ENCODE measurements at regions not wholly inside any gene's neighbourhood (a gene's known extent, or its start where the extent isn't known, plus 50 kb on each side); places are given as distances from the start of the nearest gene placed in this dataset.

GRCh38 chr3:4107430-4107829 is 195.7 kb upstream of the SETMAR start:
- no peaks in the 10 kb centered on the region for H3K27me3 ChIP-seq
- no peaks in the 10 kb centered on the region for H4K20me1 ChIP-seq
- H3K4me3 ChIP-seq = no peak overlapping the region
- no peak overlapping the region for H3K4me2 ChIP-seq
- no peaks in the 10 kb centered on the region for H3K36me3 ChIP-seq
- H3K27ac ChIP-seq = no peak overlapping the region
- H3K4me1 ChIP-seq = no peaks in the 10 kb centered on the region
- H3K9me3 ChIP-seq (replicated peaks in 1 of 11) = no peaks in the 10 kb centered on the region
- no peak for TF ChIP-seq Cebpa-rat (IDR thresholded peaks at IDR 0.05)
- H3K9ac ChIP-seq = no peak overlapping the region

- no peaks in the 10 kb centered on the region for H3K36me3 ChIP-seq
- no peak for TF ChIP-seq Cebpa-rat (IDR thresholded peaks at IDR 0.05)
- no peak overlapping the region for H3K9ac ChIP-seq
- peak overlapping the region in 2 of 11 experiments; percentile 55 to 60; a peak in 4 of 22 replicates for H3K4me2 ChIP-seq
- H3K9me3 ChIP-seq (replicated peaks in 1 of 11) = no peaks in the 10 kb centered on the region
- H3K4me1 ChIP-seq = peaks cover 0 to 16% (median 0%) of the 10 kb centered on the region in 10 experiments; a peak in 4 of 20 replicates
- no peaks in the 10 kb centered on the region for H3K27me3 ChIP-seq
- no peaks in the 10 kb centered on the region for H4K20me1 ChIP-seq
- H3K4me3 ChIP-seq = no peak overlapping the region
- H3K27ac ChIP-seq = no peak overlapping the region
These were observed 189.2 kb upstream of the SETMAR start for GRCh38 chr3:4113811-4114522.

GRCh38 chr3:4119119-4119518 is 184.1 kb upstream of the SETMAR start:
- no peak overlapping the region for H3K27ac ChIP-seq
- TF ChIP-seq Cebpa-rat (IDR thresholded peaks at IDR 0.05) = no peak
- no peaks in the 10 kb centered on the region for H3K9me3 ChIP-seq (replicated peaks in 1 of 11)

GRCh38 chr3:4125576-4125975 is 177.6 kb upstream of the SETMAR start:
- H3K36me3 ChIP-seq = no peaks in the 10 kb centered on the region
- no peak overlapping the region for H3K4me3 ChIP-seq
- H3K27me3 ChIP-seq = no peaks in the 10 kb centered on the region
- no peak overlapping the region for H3K27ac ChIP-seq
- H3K4me2 ChIP-seq = no peak overlapping the region
- H3K9me3 ChIP-seq (replicated peaks in 1 of 11) = peaks cover 11 to 24% (median 19%) of the 10 kb centered on the region in 11 experiments
- H4K20me1 ChIP-seq = no peaks in the 10 kb centered on the region
- no peak for TF ChIP-seq Cebpa-rat (IDR thresholded peaks at IDR 0.05)
- H3K9ac ChIP-seq = no peak overlapping the region
- no peaks in the 10 kb centered on the region for H3K4me1 ChIP-seq

More at GRCh38 chr3:4119119-4119518, 184.1 kb upstream of the SETMAR start:
- Histone ChIP-seq H3K27me3 (no peaks in the 10 kb centered on the region), H3K4me2 (no peak overlapping the region), H3K9ac (no peak overlapping the region), H3K36me3 (no peaks in the 10 kb centered on the region), H3K4me1 (peaks cover 0 to 6% (median 0%) of the 10 kb centered on the region in 10 experiments; a peak in 4 of 20 replicates), H3K4me3 (no peak overlapping the region), H4K20me1 (no peaks in the 10 kb centered on the region)

- no peak overlapping the region for H3K4me2 ChIP-seq
- TF ChIP-seq Cebpa-rat (IDR thresholded peaks at IDR 0.05) = no peak
- H3K36me3 ChIP-seq = no peaks in the 10 kb centered on the region
- no peaks in the 10 kb centered on the region for H3K9me3 ChIP-seq (replicated peaks in 1 of 11)
- H3K4me3 ChIP-seq = no peak overlapping the region
- no peak overlapping the region for H3K9ac ChIP-seq
- no peaks in the 10 kb centered on the region for H4K20me1 ChIP-seq
- H3K27me3 ChIP-seq = no peaks in the 10 kb centered on the region
- H3K27ac ChIP-seq = no peak overlapping the region
- H3K4me1 ChIP-seq = no peaks in the 10 kb centered on the region
These were observed 164.9 kb upstream of the SETMAR start for GRCh38 chr3:4138150-4138785.

GRCh38 chr3:4138786-4139431 is 164.3 kb upstream of the SETMAR start:
- H3K27ac ChIP-seq = no peak overlapping the region
- no peaks in the 10 kb centered on the region for H3K4me1 ChIP-seq
- no peaks in the 10 kb centered on the region for H3K9me3 ChIP-seq (replicated peaks in 1 of 11)
- no peak overlapping the region for H3K4me3 ChIP-seq
- no peak for TF ChIP-seq Cebpa-rat (IDR thresholded peaks at IDR 0.05)
- H3K9ac ChIP-seq = no peak overlapping the region
- no peaks in the 10 kb centered on the region for H4K20me1 ChIP-seq
- no peak overlapping the region for H3K4me2 ChIP-seq
- H3K27me3 ChIP-seq = no peaks in the 10 kb centered on the region
- H3K36me3 ChIP-seq = no peaks in the 10 kb centered on the region

- no peak overlapping the region for H3K4me3 ChIP-seq
- H3K9me3 ChIP-seq (replicated peaks in 1 of 11) = no peaks in the 10 kb centered on the region
- no peak for TF ChIP-seq Cebpa-rat (IDR thresholded peaks at IDR 0.05)
These were observed 163.6 kb upstream of the SETMAR start for GRCh38 chr3:4139462-4140140.

GRCh38 chr3:4140921-4141320 is 162.2 kb upstream of the SETMAR start:
- Histone ChIP-seq H3K9ac (no peak overlapping the region), H3K27me3 (no peaks in the 10 kb centered on the region), H3K4me1 (no peaks in the 10 kb centered on the region), H3K27ac (no peak overlapping the region), H3K4me2 (no peak overlapping the region), H3K4me3 (no peak overlapping the region), H3K36me3 (no peaks in the 10 kb centered on the region), H4K20me1 (no peaks in the 10 kb centered on the region), H3K9me3 (replicated peaks in 1 of 11) (no peaks in the 10 kb centered on the region)
- TF ChIP-seq Cebpa-rat (IDR thresholded peaks at IDR 0.05) = no peak

More at GRCh38 chr3:4139462-4140140, 163.6 kb upstream of the SETMAR start:
- no peak overlapping the region for H3K27ac ChIP-seq
- H3K27me3 ChIP-seq = no peaks in the 10 kb centered on the region
- no peaks in the 10 kb centered on the region for H3K36me3 ChIP-seq
- no peaks in the 10 kb centered on the region for H3K4me1 ChIP-seq
- no peak overlapping the region for H3K4me2 ChIP-seq
- H4K20me1 ChIP-seq = no peaks in the 10 kb centered on the region
- H3K9ac ChIP-seq = no peak overlapping the region

GRCh38 chr3:4147556-4148118 is 155.5 kb upstream of the SETMAR start:
- Histone ChIP-seq H3K9me3 (replicated peaks in 1 of 11) (no peaks in the 10 kb centered on the region), H3K27ac (no peak overlapping the region), H3K36me3 (no peaks in the 10 kb centered on the region), H4K20me1 (no peaks in the 10 kb centered on the region), H3K4me1 (no peaks in the 10 kb centered on the region), H3K4me2 (no peak overlapping the region), H3K4me3 (no peak overlapping the region), H3K9ac (no peak overlapping the region), H3K27me3 (no peaks in the 10 kb centered on the region)
- TF ChIP-seq Cebpa-rat (IDR thresholded peaks at IDR 0.05) = no peak

All from BLaER1 treated with 17β-estradiol and CSF1 and Interleukin-3, amounts not matched to agents 10 nM and 100 nM (cell line).